HFFc6 (cell line): ENCODE measurements at regions not wholly inside any gene's neighbourhood (a gene's known extent, or its start where the extent isn't known, plus 50 kb on each side); places are given as distances from the start of the nearest gene placed in this dataset.

Source experiments
- DNase-seq: peaks from one replicate; pipeline ENCODE4 v3.0.0-alpha.2; 2018
- H3K27ac Mint-ChIP-seq: 2 replicates; pipeline ENCODE4 v1.8.0; 2020; ENCODE audit warnings: mild to moderate bottlenecking, mixed read lengths
- H3K27me3 Mint-ChIP-seq: 2 replicates; pipeline ENCODE4 v1.8.0; 2021; ENCODE audit warnings: mild to moderate bottlenecking, moderate library complexity, mixed read lengths; ENCODE audit not compliant: insufficient read depth
- H3K36me3 Mint-ChIP-seq: 2 replicates; pipeline ENCODE4 v1.8.0; 2021; ENCODE audit warnings: low read depth, mixed read lengths
- H3K4me1 Mint-ChIP-seq: 2 replicates; pipeline ENCODE4 v1.8.0; 2020; ENCODE audit warnings: low read depth, mixed read lengths
- H3K4me3 Mint-ChIP-seq: 2 replicates; pipeline ENCODE4 v1.8.0; 2020; ENCODE audit warnings: mild to moderate bottlenecking, moderate library complexity, mixed read lengths
- H3K9me3 Mint-ChIP-seq: 2 replicates; pipeline ENCODE4 v1.8.0; 2020; ENCODE audit warnings: mild to moderate bottlenecking, mixed read lengths
- CTCF ChIP-seq: fragments of 200-600 bp; sonication (generic); IDR thresholded peaks from 2 replicates; pipeline ENCODE4 v1.5.0; 2021; ENCODE audit warnings: antibody characterized with exemption, mild to moderate bottlenecking

GRCh38 chr2:126975671-126976655 is 77.3 kb downstream of the TEX51 start:
- Mint-ChIP-seq H3K27me3 (peaks cover 24% of the 10 kb centered on the region), H3K4me1 (no peaks in the 10 kb centered on the region), H3K4me3 (no peak overlapping the region), H3K9me3 (no peaks in the 10 kb centered on the region), H3K36me3 (no peaks in the 10 kb centered on the region), H3K27ac (no peak overlapping the region)
- TF ChIP-seq CTCF, result no peak
- DNase-seq, result no peak

GRCh38 chr2:126976721-126977328 is 78.1 kb downstream of the TEX51 start:
- DNase-seq, result no peak
- no peak overlapping the region for H3K27ac Mint-ChIP-seq
- H3K36me3 Mint-ChIP-seq, result no peaks in the 10 kb centered on the region
- no peaks in the 10 kb centered on the region for H3K9me3 Mint-ChIP-seq
- no peak for TF ChIP-seq CTCF
- no peak overlapping the region for H3K4me3 Mint-ChIP-seq
- peaks cover 24% of the 10 kb centered on the region for H3K27me3 Mint-ChIP-seq
- no peaks in the 10 kb centered on the region for H3K4me1 Mint-ChIP-seq

- TF ChIP-seq CTCF, result no peak
- H3K9me3 Mint-ChIP-seq, result no peaks in the 10 kb centered on the region
- no peak overlapping the region for H3K4me3 Mint-ChIP-seq
- no peak overlapping the region for H3K27ac Mint-ChIP-seq
- H3K27me3 Mint-ChIP-seq, result peaks cover 23% of the 10 kb centered on the region
- DNase-seq, result no peak
- H3K36me3 Mint-ChIP-seq, result no peaks in the 10 kb centered on the region
- H3K4me1 Mint-ChIP-seq, result no peaks in the 10 kb centered on the region
These were observed 79.6 kb downstream of the TEX51 start for GRCh38 chr2:126978333-126978732.

- Mint-ChIP-seq H3K9me3 (no peaks in the 10 kb centered on the region), H3K36me3 (no peaks in the 10 kb centered on the region), H3K27ac (no peak overlapping the region), H3K4me1 (no peaks in the 10 kb centered on the region), H3K4me3 (no peak overlapping the region), H3K27me3 (peaks cover 16% of the 10 kb centered on the region)
- DNase-seq, result no peak
- no peak for TF ChIP-seq CTCF
These were observed 80.6 kb downstream of the TEX51 start for GRCh38 chr2:126979039-126980003.

- Mint-ChIP-seq H3K4me3 (no peak overlapping the region), H3K27ac (no peak overlapping the region), H3K36me3 (no peaks in the 10 kb centered on the region), H3K27me3 (peaks cover 10% of the 10 kb centered on the region), H3K9me3 (no peaks in the 10 kb centered on the region), H3K4me1 (no peaks in the 10 kb centered on the region)
- no peak for DNase-seq
- TF ChIP-seq CTCF, result no peak
These were observed 82.8 kb downstream of the TEX51 start for GRCh38 chr2:126981476-126981875.
